ENCODE measurements at regions not wholly inside any gene's neighbourhood (a gene's known extent, or its start where the extent isn't known, plus 50 kb on each side); places are given as distances from the start of the nearest gene placed in this dataset.
"Not testable (repeated sequence)": the region's sequence is repeated elsewhere in the genome, so short reads cannot be mapped to it uniquely, and the experiment has no call there.

- intact Hi-C loops (cut with DNase I), result no loop called here
- no peak overlapping the region for H3K4me3 ChIP-seq
- no peaks in the 10 kb centered on the region for H3K36me3 ChIP-seq
- peaks cover 0 to 8% (median 0%) of the 10 kb centered on the region in 11 donors for H3K9me3 ChIP-seq
- peaks cover 0 to 22% (median 0%) of the 10 kb centered on the region in 9 donors for H3K4me1 ChIP-seq
- no peak for ATAC-seq
- H3K27me3 ChIP-seq, result peaks cover 0 to 3% (median 0%) of the 10 kb centered on the region in 7 donors
- DNase-seq, result no peak
- TF ChIP-seq CTCF (IDR thresholded peaks at IDR 0.05), result no peak
- no peak overlapping the region for H3K27ac ChIP-seq
- 36 to 43% methylated on average over 3 of the region's 3 CpGs for WGBS, 2 donors
Observed at GRCh38 chr1:115447672-115448071, 109.6 kb upstream of the NGF start.

GRCh38 chr1:115445090-115445489 lies 107.0 kb upstream of the NGF start:
- Histone ChIP-seq H3K4me3 (no peak overlapping the region), H3K9me3 (peaks cover 0 to 8% (median 0%) of the 10 kb centered on the region in 11 donors), H3K27ac (no peak overlapping the region), H3K4me1 (peaks cover 0 to 13% (median 0%) of the 10 kb centered on the region in 9 donors), H3K27me3 (peaks cover 0 to 3% (median 0%) of the 10 kb centered on the region in 7 donors), H3K36me3 (no peaks in the 10 kb centered on the region)
- DNase-seq, result no peak
- TF ChIP-seq CTCF (IDR thresholded peaks at IDR 0.05), result no peak
- intact Hi-C loops (cut with DNase I), result no loop called here
- peak in 2 of 8 donors; percentile 30 to 38 for ATAC-seq

- Histone ChIP-seq H3K4me1 (peaks cover 0 to 3% (median 0%) of the 10 kb centered on the region in 9 donors), H3K4me3 (no peak overlapping the region), H3K27ac (no peak overlapping the region), H3K36me3 (no peaks in the 10 kb centered on the region), H3K27me3 (peaks cover 0 to 3% (median 0%) of the 10 kb centered on the region in 7 donors), H3K9me3 (peaks cover 0 to 8% (median 0%) of the 10 kb centered on the region in 11 donors)
- DNase-seq (no peak), ATAC-seq (no peak)
- intact Hi-C loops (cut with DNase I), result no loop called here
- 85 to 92% methylated on average over 2 of the region's 2 CpGs for WGBS, 2 donors
- no peak for TF ChIP-seq CTCF (IDR thresholded peaks at IDR 0.05)
Observed at GRCh38 chr1:115440733-115441132, 102.7 kb upstream of the NGF start.

GRCh38 chr1:115439520-115439919 lies 101.5 kb upstream of the NGF start:
- 94 to 96% methylated on average over 3 of the region's 3 CpGs for WGBS, 2 donors
- intact Hi-C loops (cut with DNase I), result loop anchor here in 1 of 10 donors (5.0 kb wide), 1 partner anchor 97 kb away; no protein-coding TSS in a partner anchor
- not testable (repeated sequence) for H3K4me3 ChIP-seq, DNase-seq, ATAC-seq, H3K36me3 ChIP-seq, H3K27ac ChIP-seq, H3K9me3 ChIP-seq, H3K27me3 ChIP-seq
- peaks cover 0 to 14% (median 0%) of the 10 kb centered on the region in 9 donors for H3K4me1 ChIP-seq

- no peak for TF ChIP-seq CTCF (IDR thresholded peaks at IDR 0.05)
- Histone ChIP-seq H3K9me3 (no peaks in the 10 kb centered on the region), H3K4me3 (no peak overlapping the region), H3K27me3 (no peaks in the 10 kb centered on the region), H3K27ac (no peak overlapping the region), H3K4me1 (peaks cover 0 to 14% (median 0%) of the 10 kb centered on the region in 9 donors), H3K36me3 (no peaks in the 10 kb centered on the region)
- no peak for DNase-seq
- no peak for ATAC-seq
- 84 to 87% methylated on average over 7 of the region's 7 CpGs for WGBS, 2 donors
- intact Hi-C loops (cut with DNase I), result loop anchor here in 1 of 10 donors (5.0 kb wide), 1 partner anchor 95 kb away; no protein-coding TSS in a partner anchor
Observed at GRCh38 chr1:115437196-115437595, 99.1 kb upstream of the NGF start.
